ENCODE measurements at regions not wholly inside any gene's neighbourhood (a gene's known extent, or its start where the extent isn't known, plus 50 kb on each side); places are given as distances from the start of the nearest gene placed in this dataset.

DNA sequence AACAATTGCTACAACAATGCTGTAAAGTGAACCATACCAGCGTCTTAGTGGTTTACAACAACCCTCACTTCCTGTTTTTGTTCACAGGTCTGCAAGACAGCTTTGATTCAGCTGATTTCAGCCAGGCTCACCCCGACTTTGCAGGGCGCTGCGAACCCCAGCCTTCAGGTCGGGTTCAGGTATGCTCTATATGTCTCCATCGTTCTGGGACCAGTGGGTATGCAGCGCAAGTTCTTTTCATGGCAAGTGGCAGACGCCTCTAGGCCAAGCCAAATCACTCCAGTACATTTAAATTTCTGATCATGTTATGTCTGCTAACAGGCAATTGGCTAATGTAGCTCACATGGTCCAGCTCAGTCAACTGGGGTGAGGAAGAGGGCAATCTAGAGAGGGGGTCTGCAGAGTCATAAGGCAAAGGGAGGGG lies 52.4 kb upstream of the RGMA start:
- DNase-seq: no peak

- no peak for DNase-seq
Measured at GRCh38 chr15:93139436-93139835, 50.4 kb upstream of the RGMA start.

- DNase-seq: no peak
Measured at GRCh38 chr15:93138681-93139250, 49.8 kb upstream of the RGMA start.

All from hematopoietic multipotent progenitor cell treated with erythropoietin and hydrocortisone succinate and interleukin-3 and kit ligand, for 8 days (in vitro differentiated cells).